ENCODE measurements at regions not wholly inside any gene's neighbourhood (a gene's known extent, or its start where the extent isn't known, plus 50 kb on each side); places are given as distances from the start of the nearest gene placed in this dataset.

DNA sequence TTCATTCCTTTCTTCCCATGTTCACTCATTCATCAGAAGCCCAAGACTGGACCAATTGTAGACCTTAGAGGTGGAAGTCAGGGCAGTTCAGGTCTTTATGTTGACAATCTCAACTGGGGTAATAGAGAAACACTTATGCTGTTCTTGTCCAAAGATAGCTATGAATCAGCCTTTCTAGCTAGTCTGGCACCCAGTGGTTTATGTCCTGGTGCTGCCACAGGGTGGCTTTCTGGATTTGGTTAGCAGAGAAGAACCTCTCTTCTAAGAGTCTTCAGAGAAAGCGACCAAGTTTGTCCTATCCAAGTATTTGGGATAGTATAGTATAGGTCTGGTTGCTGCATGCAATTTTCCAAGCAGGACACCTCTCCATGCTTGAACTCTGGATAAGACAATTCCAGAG lies 83.3 kb downstream of the NOG start:
- Histone ChIP-seq H3K18ac (ENCODE audit: low read depth, low read length) (no peak overlapping the region), H4K8ac (ENCODE audit: low read depth in 2 of 2, low read length in 2 of 2) (no peak overlapping the region), H3K27me3 (ENCODE audit: control insufficient read depth, insufficient read depth, low read length) (peaks cover 41% of the 10 kb centered on the region), H2AK9ac (replicated peaks; ENCODE audit: low read depth, low read length, poor library complexity) (no peak overlapping the region), H4K91ac (ENCODE audit: insufficient read depth, low read depth, low read length) (no peak overlapping the region), H2AFZ (replicated peaks; ENCODE audit: low read length, poor library complexity) (no peak overlapping the region), H3K56ac (ENCODE audit: extremely low read depth, insufficient read depth, low read length) (no peak overlapping the region), H3K4me1 (ENCODE audit: control insufficient read depth, insufficient read depth, low read length) (peaks cover 6% of the 10 kb centered on the region), H3K27ac (ENCODE audit: insufficient read depth, low read length) (no peak overlapping the region), H3K23ac (ENCODE audit: low read depth, low read length) (no peak overlapping the region), H2BK120ac (ENCODE audit: low read depth, low read length) (no peak overlapping the region), H3K79me1 (ENCODE audit: low read depth in 1 of 2, low read length in 2 of 2) (no peaks in the 10 kb centered on the region), H2BK20ac (ENCODE audit: low read depth, low read length) (no peak overlapping the region), H3K4ac (ENCODE audit: low read depth, low read length) (no peak overlapping the region), H3K9ac (ENCODE audit: low read depth, low read length) (no peak overlapping the region), H2AK5ac (ENCODE audit: low read depth, low read length) (no peak overlapping the region), H2BK5ac (ENCODE audit: low read depth, low read length, poor library complexity, severe bottlenecking) (no peak overlapping the region), H3K9me1 (ENCODE audit: insufficient read depth, low read length) (peaks cover 6% of the 10 kb centered on the region), H3K14ac (replicated peaks; ENCODE audit: low read depth, low read length) (no peak overlapping the region), H3K9me3 (ENCODE audit: control insufficient read depth, insufficient read depth, low read length) (no peaks in the 10 kb centered on the region), H2BK15ac (ENCODE audit: low read depth, low read length) (no peak overlapping the region), H3K36me3 (ENCODE audit: control insufficient read depth, insufficient read depth, low read length) (no peaks in the 10 kb centered on the region), H4K20me1 (ENCODE audit: insufficient read depth, low read length) (no peaks in the 10 kb centered on the region), H3K4me2 (ENCODE audit: low read depth, low read length) (no peak overlapping the region), H3K4me3 (ENCODE audit: insufficient read depth, low read depth, low read length) (no peak overlapping the region), H4K5ac (ENCODE audit: low read depth, low read length) (no peak overlapping the region)
- POLR2A ChIA-PET (ENCODE audit: unreplicated experiment), result interaction anchor here (0.6 kb wide), 1 partner anchor 20 kb away, joined by 4 read pairs; no protein-coding TSS in a partner anchor
- no peak for ATAC-seq (ENCODE audit: low read depth)
- no CpG with 5 or more reads among the region's 1 CpG for WGBS, 2 experiments (ENCODE audit: extremely low coverage in 2 of 2, insufficient read length in 1 of 2)
- intact Hi-C loops (cut with micrococcal nuclease), result no loop called here
- BruUV-seq (replicated peaks), result no TSS peak
- dilution Hi-C loops (cut with HindIII; ENCODE audit: low sequenced_read_pairs, unreplicated experiment), result no loop called here
- in situ Hi-C loops (cut with MboI; ENCODE audit: low sequenced_read_pairs), result no loop called here
- CTCF ChIA-PET, result interaction anchor here (1.0 kb wide), 2 partner anchors 39 to 104 kb away, joined by 3 read pairs; no protein-coding TSS in a partner anchor
- DNase-seq, result no peak
- TF ChIP-seq SMC3 (IDR thresholded peaks at IDR 0.05; ENCODE audit: low read depth, low read length), result peak; percentile 21; the same call in 1 of the 2 replicates
- TF ChIP-seq, protein P1, sequence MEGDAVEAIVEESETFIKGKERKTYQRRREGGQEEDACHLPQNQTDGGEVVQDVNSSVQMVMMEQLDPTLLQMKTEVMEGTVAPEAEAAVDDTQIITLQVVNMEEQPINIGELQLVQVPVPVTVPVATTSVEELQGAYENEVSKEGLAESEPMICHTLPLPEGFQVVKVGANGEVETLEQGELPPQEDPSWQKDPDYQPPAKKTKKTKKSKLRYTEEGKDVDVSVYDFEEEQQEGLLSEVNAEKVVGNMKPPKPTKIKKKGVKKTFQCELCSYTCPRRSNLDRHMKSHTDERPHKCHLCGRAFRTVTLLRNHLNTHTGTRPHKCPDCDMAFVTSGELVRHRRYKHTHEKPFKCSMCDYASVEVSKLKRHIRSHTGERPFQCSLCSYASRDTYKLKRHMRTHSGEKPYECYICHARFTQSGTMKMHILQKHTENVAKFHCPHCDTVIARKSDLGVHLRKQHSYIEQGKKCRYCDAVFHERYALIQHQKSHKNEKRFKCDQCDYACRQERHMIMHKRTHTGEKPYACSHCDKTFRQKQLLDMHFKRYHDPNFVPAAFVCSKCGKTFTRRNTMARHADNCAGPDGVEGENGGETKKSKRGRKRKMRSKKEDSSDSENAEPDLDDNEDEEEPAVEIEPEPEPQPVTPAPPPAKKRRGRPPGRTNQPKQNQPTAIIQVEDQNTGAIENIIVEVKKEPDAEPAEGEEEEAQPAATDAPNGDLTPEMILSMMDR (conservative IDR thresholded peaks at IDR 0.05; ENCODE audit: low read depth, low read length), result peak; percentile 25; the same call in 1 of the 2 replicates
- TF ChIP-seq MXI1 (IDR thresholded peaks at IDR 0.05; ENCODE audit: borderline replicate concordance, low read depth, low read length), result no peak

Measured in IMR-90 (cell line).